GM18508 (cell line): ENCODE measurements at regions not wholly inside any gene's neighbourhood (a gene's known extent, or its start where the extent isn't known, plus 50 kb on each side); places are given as distances from the start of the nearest gene placed in this dataset.

Experiments used
- ATAC-seq: cut with Tn5 transposase; IDR thresholded peaks from one replicate; pipeline ENCODE4 v1.9.1; 2021; ENCODE audit warnings: moderate number of reproducible peaks; ENCODE audit not compliant: insufficient read depth, unreplicated experiment

GRCh38 chr14:44163946-44164345 is 343.1 kb downstream of the FSCB start:
- no peak for ATAC-seq

- ATAC-seq: no peak
Measured at GRCh38 chr14:44162197-44162596, 344.9 kb downstream of the FSCB start.

GRCh38 chr14:44154874-44155273 is 352.2 kb downstream of the FSCB start:
- ATAC-seq: no peak

GRCh38 chr14:44154446-44154845 is 352.6 kb downstream of the FSCB start:
- ATAC-seq: no peak

- no peak for ATAC-seq
Measured at GRCh38 chr14:44151130-44151820, 355.8 kb downstream of the FSCB start.

- ATAC-seq: no peak
Measured at GRCh38 chr14:44149597-44149996, 357.5 kb downstream of the FSCB start.

GRCh38 chr14:44142006-44142405 is 365.1 kb downstream of the FSCB start:
- no peak for ATAC-seq

GRCh38 chr14:44135972-44136371 is 371.1 kb downstream of the FSCB start:
- ATAC-seq: no peak

- no peak for ATAC-seq
Measured at GRCh38 chr14:44131861-44132260, 375.2 kb downstream of the FSCB start.

GRCh38 chr14:44113769-44114730 is 393.0 kb downstream of the FSCB start:
- no peak for ATAC-seq

- ATAC-seq: no peak
Measured at GRCh38 chr14:44112774-44113460, 394.2 kb downstream of the FSCB start.

GRCh38 chr14:44109036-44109435 is 398.0 kb downstream of the FSCB start:
- no peak for ATAC-seq

- ATAC-seq: no peak
Measured at GRCh38 chr14:44108601-44109000, 398.5 kb downstream of the FSCB start.

GRCh38 chr14:44107156-44107555 is 399.9 kb downstream of the FSCB start:
- ATAC-seq: no peak

GRCh38 chr14:44099743-44100488 is 407.2 kb downstream of the FSCB start:
- ATAC-seq: no peak

GRCh38 chr14:44081146-44081545 is 425.9 kb downstream of the FSCB start:
- ATAC-seq: no peak

GRCh38 chr14:44070046-44070445 is 437.0 kb downstream of the FSCB start:
- no peak for ATAC-seq

- ATAC-seq: no peak
Measured at GRCh38 chr14:44053422-44053821, 453.7 kb downstream of the FSCB start.

GRCh38 chr14:44041700-44042099 is 465.4 kb downstream of the FSCB start:
- no peak for ATAC-seq

GRCh38 chr14:44040561-44040960 is 466.5 kb downstream of the FSCB start:
- ATAC-seq: no peak
